ENCODE measurements at regions not wholly inside any gene's neighbourhood (a gene's known extent, or its start where the extent isn't known, plus 50 kb on each side); places are given as distances from the start of the nearest gene placed in this dataset.

- intact Hi-C loops (cut with DNase I), result no loop called here
Observed at GRCh38 chr4:66704243-66704642, 841.1 kb downstream of the CENPC start.

GRCh38 chr4:66694739-66695138, 850.6 kb downstream of the CENPC start:
- Histone ChIP-seq H3K4me3 (no peak overlapping the region), H3K27ac (no peak overlapping the region), H3K9me3 (no peaks in the 10 kb centered on the region), H3K36me3 (no peaks in the 10 kb centered on the region), H3K4me1 (ENCODE audit: insufficient read depth) (no peaks in the 10 kb centered on the region), H3K27me3 (no peaks in the 10 kb centered on the region)
- TF ChIP-seq POLR2A (IDR thresholded peaks at IDR 0.05), result no peak
- no peak for TF ChIP-seq CTCF (IDR thresholded peaks at IDR 0.05)
- TF ChIP-seq EP300 (IDR thresholded peaks at IDR 0.05), result no peak
- WGBS, 3 donors, result 49 to 70% (median 67%) methylated on average over 3 of the region's 3 CpGs
- no peak for DNase-seq
- intact Hi-C loops (cut with DNase I), result no loop called here

More at GRCh38 chr4:66704243-66704642, 841.1 kb downstream of the CENPC start:
- Histone ChIP-seq H3K4me1 (ENCODE audit: insufficient read depth) (no peaks in the 10 kb centered on the region), H3K36me3 (no peaks in the 10 kb centered on the region), H3K9me3 (no peaks in the 10 kb centered on the region), H3K27ac (no peak overlapping the region), H3K27me3 (no peaks in the 10 kb centered on the region), H3K4me3 (no peak overlapping the region)
- no peak for TF ChIP-seq CTCF (IDR thresholded peaks at IDR 0.05)
- no peak for TF ChIP-seq EP300 (IDR thresholded peaks at IDR 0.05)
- TF ChIP-seq POLR2A (IDR thresholded peaks at IDR 0.05), result no peak
- WGBS, 3 donors, result 88 to 96% (median 92%) methylated on average over 2 of the region's 2 CpGs
- DNase-seq, result no peak

- Histone ChIP-seq H3K27me3 (no peaks in the 10 kb centered on the region), H3K36me3 (no peaks in the 10 kb centered on the region), H3K4me1 (ENCODE audit: insufficient read depth) (no peaks in the 10 kb centered on the region), H3K27ac (no peak overlapping the region), H3K4me3 (no peak overlapping the region), H3K9me3 (no peaks in the 10 kb centered on the region)
- WGBS, 3 donors, result 10 to 25% (median 12%) methylated on average over 1 of the region's 1 CpG
- intact Hi-C loops (cut with DNase I), result no loop called here
- DNase-seq, result no peak
- TF ChIP-seq CTCF (IDR thresholded peaks at IDR 0.05) (no peak), EP300 (IDR thresholded peaks at IDR 0.05) (no peak), POLR2A (IDR thresholded peaks at IDR 0.05) (no peak)
Observed at GRCh38 chr4:66693694-66694093, 851.6 kb downstream of the CENPC start.

- Histone ChIP-seq H3K27ac (no peak overlapping the region), H3K4me3 (no peak overlapping the region), H3K4me1 (ENCODE audit: insufficient read depth) (no peaks in the 10 kb centered on the region), H3K9me3 (no peaks in the 10 kb centered on the region), H3K27me3 (no peaks in the 10 kb centered on the region), H3K36me3 (no peaks in the 10 kb centered on the region)
- WGBS, 3 donors, result 52 to 55% (median 52%) methylated on average over 4 of the region's 4 CpGs
- intact Hi-C loops (cut with DNase I), result no loop called here
- TF ChIP-seq POLR2A (IDR thresholded peaks at IDR 0.05), result no peak
- TF ChIP-seq CTCF (IDR thresholded peaks at IDR 0.05), result no peak
- TF ChIP-seq EP300 (IDR thresholded peaks at IDR 0.05), result no peak
- no peak for DNase-seq
Observed at GRCh38 chr4:66691101-66691500, 854.2 kb downstream of the CENPC start.

GRCh38 chr4:66688674-66689073, 856.6 kb downstream of the CENPC start:
- DNase-seq, result no peak
- Histone ChIP-seq H3K36me3 (no peaks in the 10 kb centered on the region), H3K27me3 (no peaks in the 10 kb centered on the region), H3K9me3 (no peaks in the 10 kb centered on the region), H3K4me3 (no peak overlapping the region), H3K4me1 (ENCODE audit: insufficient read depth) (no peaks in the 10 kb centered on the region), H3K27ac (no peak overlapping the region)
- 14 to 33% (median 16%) methylated on average over 3 of the region's 3 CpGs for WGBS, 3 donors
- TF ChIP-seq EP300 (IDR thresholded peaks at IDR 0.05), result no peak
- intact Hi-C loops (cut with DNase I), result no loop called here

Data from ovary (tissue), 7 donors.